H1 (cell line): ENCODE measurements at regions not wholly inside any gene's neighbourhood (a gene's known extent, or its start where the extent isn't known, plus 50 kb on each side); places are given as distances from the start of the nearest gene placed in this dataset.
A peak's percentile ranks its signal among the peaks of the same experiment; 100 is the strongest.

Experiments used
- CTCF ChIA-PET: fragments of 300-600 bp; sonication (Branson Sonifier 250); formaldehyde crosslinking; loops from one replicate; lab custom pipeline; 2021; ENCODE audit not compliant: partially characterized antibody; lab: Charles Lee
- POLR2A ChIA-PET: fragments of 300-600 bp; sonication (Branson Sonifier 250); formaldehyde crosslinking; loops from one replicate; lab custom pipeline; 2021; ENCODE audit warnings: inconsistent platforms; ENCODE audit not compliant: partially characterized antibody; lab: Charles Lee
- DNase-seq, 2 experiments: peaks; one replicate each; pipeline versions ENCODE4 v3.0.0 to v3.0.0-alpha.2; 2010 to 2022; ENCODE audit warnings: low spot score in 2 of 2, low read depth in 1 of 2, mixed read lengths in 1 of 2
- FAIRE-seq: peaks from 2 replicates; lab custom pipeline; 2011; peaks lifted over from hg19 to GRCh38; lab: Jason Lieb, UNC
- H2AFZ ChIP-seq: 2 replicates; pipeline ENCODE4 v1.8.1; 2012; ENCODE audit warnings: low read length, inconsistent platforms
- H2AK5ac ChIP-seq: 2 replicates; pipeline ENCODE4 v1.6.1; 2013; ENCODE audit warnings: low read depth, low read length
- H2BK120ac ChIP-seq: replicated peaks from 2 replicates; pipeline ENCODE3; 2013; ENCODE audit warnings: low read depth, low read length, inconsistent platforms
- H2BK12ac ChIP-seq: 2 replicates; pipeline ENCODE4 v1.6.1; 2013; ENCODE audit warnings: low read depth, low read length
- H2BK15ac ChIP-seq: 2 replicates; pipeline ENCODE4 v1.6.1; 2013; ENCODE audit warnings: low read length
- H2BK20ac ChIP-seq: 2 replicates; pipeline ENCODE4 v1.6.1; 2013; ENCODE audit warnings: low read length
- H2BK5ac ChIP-seq: 2 replicates; pipeline ENCODE4 v1.6.1; 2013; ENCODE audit warnings: low read depth, low read length
- H3K14ac ChIP-seq: 2 replicates; pipeline ENCODE4 v1.6.1; 2013; ENCODE audit warnings: inconsistent platforms; ENCODE audit not compliant: insufficient read length
- H3K18ac ChIP-seq: 2 replicates; pipeline ENCODE4 v1.6.1; 2013; ENCODE audit warnings: low read length; ENCODE audit errors: extremely low read depth
- H3K23ac ChIP-seq: 2 replicates; pipeline ENCODE4 v1.6.1; 2013; ENCODE audit warnings: inconsistent platforms; ENCODE audit not compliant: insufficient read length
- H3K23me2 ChIP-seq: 2 replicates; pipeline ENCODE4 v1.6.1; 2013; ENCODE audit warnings: low read depth, low read length
- H3K27ac ChIP-seq: 2 replicates; pipeline ENCODE4 v1.6.1; 2011; ENCODE audit warnings: low read depth, low read length, inconsistent platforms
- H3K27me3 ChIP-seq, 4 experiments: replicated peaks in 1 of 4; 1 replicate in 1 of 4; 2 replicates in 3 of 4; pipeline versions ENCODE4 v1.6.1 to v1.8.1; 2011 to 2013; ENCODE audit warnings: low read length in 3 of 4, mild to moderate bottlenecking in 3 of 4, inconsistent platforms in 2 of 4, mixed read lengths in 2 of 4, moderate library complexity in 1 of 4; ENCODE audit not compliant: control insufficient read depth in 3 of 4, insufficient read depth in 3 of 4; ENCODE audit errors: extremely low read depth in 1 of 4
- H3K36me3 ChIP-seq, 4 experiments: 2 replicates each; pipeline versions ENCODE4 v1.6.1 to v1.8.1; 2011 to 2013; ENCODE audit warnings: mild to moderate bottlenecking in 4 of 4, low read length in 3 of 4, moderate library complexity in 2 of 4, control low read depth in 1 of 4, inconsistent platforms in 1 of 4; ENCODE audit not compliant: insufficient read depth in 4 of 4, control insufficient read depth in 2 of 4
- H3K4ac ChIP-seq: replicated peaks from 2 replicates; pipeline ENCODE3; 2013; ENCODE audit warnings: low read length, low read depth, mixed read lengths, inconsistent platforms; ENCODE audit not compliant: insufficient read length
- H3K4me1 ChIP-seq, 4 experiments: replicated peaks in 1 of 4; 1 replicate in 1 of 4; 2 replicates in 3 of 4; pipeline versions ENCODE4 v1.6.1 to v1.8.1; 2011 to 2013; ENCODE audit warnings: low read length in 3 of 4, inconsistent platforms in 2 of 4, mixed read lengths in 1 of 4; ENCODE audit not compliant: insufficient read depth in 4 of 4, control insufficient read depth in 3 of 4
- H3K4me2 ChIP-seq, 2 experiments: 2 replicates each; pipeline versions ENCODE4 v1.6.1 to v1.8.1; 2011 to 2013; ENCODE audit warnings: low read depth in 2 of 2, low read length in 2 of 2, control low read depth in 1 of 2, inconsistent platforms in 1 of 2, mild to moderate bottlenecking in 1 of 2; ENCODE audit not compliant: insufficient read depth in 1 of 2
- H3K4me3 ChIP-seq, 4 experiments: fragments of 200-600, 300-600 bp in 1 of 4; sonication (generic), shearing (Covaris generic), sonication (Bioruptor Twin) in 1 of 4; 2 replicates each; pipeline versions ENCODE4 v1.5.1 to v1.8.1; 2011 to 2016; ENCODE audit warnings: low read length in 4 of 4, low read depth in 3 of 4, control low read depth in 2 of 4, inconsistent platforms in 2 of 4, mild to moderate bottlenecking in 2 of 4, mixed read lengths in 1 of 4, moderate library complexity in 1 of 4; ENCODE audit not compliant: insufficient read depth in 2 of 4; ENCODE audit errors: extremely low read depth in 1 of 4
- H3K56ac ChIP-seq: replicated peaks from 2 replicates; pipeline ENCODE3; 2013; ENCODE audit warnings: low read depth, mild to moderate bottlenecking, mixed read lengths, low read length, inconsistent platforms; ENCODE audit not compliant: insufficient read length
- H3K79me1 ChIP-seq: 2 replicates; pipeline ENCODE4 v1.6.1; 2013; ENCODE audit warnings: low read depth, low read length, control low read depth
- H3K79me2 ChIP-seq, 2 experiments: 2 replicates each; pipeline versions ENCODE4 v1.6.1 to v1.8.1; 2012 to 2013; ENCODE audit warnings: low read length in 2 of 2, mild to moderate bottlenecking in 2 of 2, inconsistent platforms in 1 of 2; ENCODE audit not compliant: insufficient read depth in 2 of 2, control insufficient read depth in 1 of 2
- H3K9ac ChIP-seq, 4 experiments: replicated peaks in 1 of 4; 1 replicate in 1 of 4; 2 replicates in 3 of 4; pipeline versions ENCODE4 v1.6.1 to v1.8.1; 2011 to 2013; ENCODE audit warnings: low read depth in 3 of 4, low read length in 3 of 4, control low read depth in 2 of 4, mild to moderate bottlenecking in 2 of 4, moderate library complexity in 2 of 4, inconsistent platforms in 1 of 4; ENCODE audit errors: extremely low read depth in 1 of 4
- H3K9me3 ChIP-seq, 2 experiments: 2 replicates each; pipeline versions ENCODE4 v1.6.1 to v1.8.1; 2012 to 2013; ENCODE audit warnings: mild to moderate bottlenecking in 2 of 2, moderate library complexity in 2 of 2, control low read depth in 1 of 2, inconsistent platforms in 1 of 2, low read depth in 1 of 2, low read length in 1 of 2, mixed read lengths in 1 of 2; ENCODE audit not compliant: insufficient read depth in 2 of 2
- H4K20me1 ChIP-seq, 2 experiments: replicated peaks in 1 of 2; 2 replicates each; pipeline versions ENCODE3 to v1.8.1; 2011 to 2013; ENCODE audit warnings: inconsistent platforms in 2 of 2, low read length in 2 of 2, mild to moderate bottlenecking in 1 of 2; ENCODE audit not compliant: insufficient read depth in 2 of 2, control insufficient read depth in 1 of 2
- H4K5ac ChIP-seq: 2 replicates; pipeline ENCODE4 v1.6.1; 2013; ENCODE audit warnings: low read length, low read depth, mixed read lengths, inconsistent platforms; ENCODE audit not compliant: insufficient read length
- H4K8ac ChIP-seq: 2 replicates; pipeline ENCODE4 v1.8.0; 2013; ENCODE audit warnings: mild to moderate bottlenecking, moderate library complexity, low read length, inconsistent platforms; ENCODE audit not compliant: insufficient read depth; ENCODE audit errors: extremely low read depth
- H4K91ac ChIP-seq: replicated peaks from 2 replicates; pipeline ENCODE3; 2013; ENCODE audit warnings: low read length, mixed read lengths, inconsistent platforms; ENCODE audit not compliant: insufficient read length
- EZH2 ChIP-seq: fragments of 200-600 bp; sonication (generic); IDR thresholded peaks from 2 replicates; pipeline ENCODE4 v1.7.1; 2012; ENCODE audit warnings: low read depth, mild to moderate bottlenecking, moderate library complexity, low read length, inconsistent platforms; ENCODE audit not compliant: severe bottlenecking
- HDAC2 ChIP-seq, 2 experiments: fragments of 300-600 bp in 1 of 2; sonication (generic) in 1 of 2; IDR thresholded peaks; 2 replicates each; pipeline ENCODE4 v1.6.1; 2011 to 2012; ENCODE audit warnings: low read depth in 2 of 2, low read length in 2 of 2, mild to moderate bottlenecking in 2 of 2, moderate library complexity in 2 of 2, borderline replicate concordance in 1 of 2, inconsistent platforms in 1 of 2
- KDM4A ChIP-seq: IDR thresholded peaks from one replicate; pipeline ENCODE4 v1.7.1; 2012; ENCODE audit warnings: low read depth, mild to moderate bottlenecking, moderate library complexity, low read length, inconsistent platforms; ENCODE audit not compliant: severe bottlenecking
- POLR2A ChIP-seq, 2 experiments: IDR thresholded peaks; 1 replicate in 1 of 2; 2 replicates in 1 of 2; pipeline ENCODE4 v1.6.1; 2011; ENCODE audit warnings: low read depth in 2 of 2, low read length in 2 of 2, mild to moderate bottlenecking in 2 of 2; ENCODE audit errors: control extremely low read depth in 1 of 2
- RAD21 ChIP-seq, 2 experiments: IDR thresholded peaks in 1 of 2; conservative IDR thresholded peaks in 1 of 2; 2 replicates each; pipeline ENCODE4 v1.6.1; 2011; ENCODE audit warnings: low read depth in 2 of 2, low read length in 2 of 2, improper control_type of control experiment in 1 of 2, inconsistent platforms in 1 of 2, mild to moderate bottlenecking in 1 of 2, moderate library complexity in 1 of 2
- SAP30 ChIP-seq: fragments of 300-600 bp; sonication (generic); IDR thresholded peaks from 2 replicates; pipeline ENCODE4 v1.7.1; 2012; ENCODE audit warnings: low read length, moderate library complexity, mild to moderate bottlenecking, inconsistent platforms; ENCODE audit not compliant: insufficient read depth, insufficient replicate concordance
- SP4 ChIP-seq: IDR thresholded peaks from 2 replicates; pipeline ENCODE4 v1.6.1; 2012; ENCODE audit warnings: low read length, inconsistent platforms
- SUZ12 ChIP-seq: fragments of 200-600 bp; sonication (generic); IDR thresholded peaks from 2 replicates; pipeline ENCODE4 v1.6.1; 2012; ENCODE audit warnings: mild to moderate bottlenecking, inconsistent platforms, low read length, moderate library complexity, mixed read lengths
- TBP ChIP-seq: IDR thresholded peaks from 2 replicates; pipeline ENCODE4 v1.6.1; 2011; ENCODE audit warnings: low read depth, low read length, improper control_type of control experiment
- YY1 ChIP-seq: IDR thresholded peaks from 2 replicates; pipeline ENCODE4 v1.6.1; 2011; ENCODE audit warnings: low read depth, mild to moderate bottlenecking, low read length
- WGBS, 2 experiments: shearing (Covaris generic) in 1 of 2; methylation state at CpG; one replicate each; pipeline versions ENCODE4 v1.1.6 to v1.1.7; 2013 to 2015; ENCODE audit warnings: low lambda C conversion rate in 2 of 2, mixed read lengths in 2 of 2, inconsistent platforms in 1 of 2, low coverage in 1 of 2, missing lambda C conversion rate in 1 of 2; ENCODE audit not compliant: insufficient replicate concordance in 2 of 2, insufficient coverage in 1 of 2, insufficient read length in 1 of 2; ENCODE audit errors: extremely low coverage in 1 of 2, missing lambda C conversion rate in 1 of 2; 5-methylcytosine and 5-hydroxymethylcytosine counted together

GRCh38 chr6:165854061-165854862, 191.2 kb upstream of the PDE10A start:
- Histone ChIP-seq H2AFZ (peak overlapping the region; percentile 60), H4K91ac (no peak overlapping the region), H3K27me3 (peaks cover 14 to 39% (median 28%) of the 10 kb centered on the region in 4 experiments), H3K23ac (no peak overlapping the region), H4K20me1 (no peaks in the 10 kb centered on the region), H2BK120ac (no peak overlapping the region), H3K4ac (no peak overlapping the region), H2BK5ac (no peak overlapping the region), H3K9ac (peak overlapping the region in 1 of 4 experiments; percentile 8; a peak in 2 of 7 replicates), H3K79me2 (no peaks in the 10 kb centered on the region), H3K4me3 (peak overlapping the region; percentile 28 to 68 (median 43)), H2BK12ac (no peak overlapping the region), H3K79me1 (no peaks in the 10 kb centered on the region), H3K18ac (peak overlapping the region; percentile 55; the same call in 1 of the 2 replicates), H3K36me3 (no peaks in the 10 kb centered on the region), H4K5ac (no peak overlapping the region), H3K14ac (no peak overlapping the region), H2BK15ac (no peak overlapping the region), H3K27ac (no peak overlapping the region), H2AK5ac (no peak overlapping the region), H3K4me2 (peak overlapping the region; percentile 64 to 79), H3K4me1 (peaks cover 0 to 11% (median 3%) of the 10 kb centered on the region in 4 experiments; a peak in 4 of 7 replicates), H3K23me2 (peaks cover 6% of the 10 kb centered on the region; the same call in 1 of the 2 replicates), H3K9me3 (no peaks in the 10 kb centered on the region), H3K56ac (no peak overlapping the region), H4K8ac (peak overlapping the region; percentile 29), H2BK20ac (0 out of 2 replicates have a peak overlapping the region, but pooled peaks have one; percentile 35)
- ChIA-PET POLR2A (interaction anchor here (0.6 kb wide), 1 partner anchor 297 kb away, joined by 3 read pairs; no protein-coding TSS in a partner anchor), CTCF (interaction anchor here (0.8 to 1.3 kb wide), 5 partner anchors 9 to 414 kb away, joined by 3 read pairs; no protein-coding TSS in a partner anchor)
- DNase-seq (peak in 1 of 2 experiments; percentile 73), FAIRE-seq (no peak)
- WGBS, 2 experiments, result 11% methylated on average over 65 of the region's 67 CpGs; no CpG with 5 or more reads in 1 of the 2 experiments
- TF ChIP-seq SAP30 (no peak), POLR2A (IDR thresholded peaks at IDR 0.05; ENCODE audit: control extremely low read depth in 1 of 2, low read depth in 2 of 2, low read length in 2 of 2) (no peak), YY1 (no peak), RAD21 (IDR thresholded peaks at IDR 0.05 in 1 of 2, conservative IDR thresholded peaks at IDR 0.05 in 1 of 2; ENCODE audit: low read depth in 2 of 2, low read length in 2 of 2) (peak in 1 of 2 experiments; percentile 22; a peak in 1 of 4 replicates), HDAC2 (IDR thresholded peaks at IDR 0.05; ENCODE audit: borderline replicate concordance in 1 of 2, low read depth in 2 of 2, low read length in 2 of 2) (peak in 1 of 2 experiments; percentile 33; a peak in 1 of 4 replicates), KDM4A (peak; percentile 96), EZH2 (peak; percentile 78), TBP (peak; percentile 78; the same call in 1 of the 2 replicates), SP4 (no peak), SUZ12 (peak; percentile 77)
